K562 (cell line): ENCODE measurements at regions not wholly inside any gene's neighbourhood (a gene's known extent, or its start where the extent isn't known, plus 50 kb on each side); places are given as distances from the start of the nearest gene placed in this dataset.

Experiments
- ATAC-seq: fragments of 200-7000 bp; cut with Tn5 transposase; 3 replicates; pipeline ENCODE4 v1.9.1; 2020; ENCODE audit warnings: moderate library complexity
- BruUV-seq: library from RNA; stranded (reverse); fragments of 400-500 nt; replicated peaks from 2 replicates; lab custom pipeline; 2021; lab: Mats Ljungman, UMichigan
- CTCF ChIA-PET: fragments of 300-600 bp; formaldehyde crosslinking; extraction: SDS; loops from one replicate; lab custom pipeline; 2021; ENCODE audit warnings: low intra/inter-chr PET ratio; lab: Yijun Ruan, JAX
- POLR2A ChIA-PET: fragments of 300-600, 350-650 bp; sonication (Branson Sonifier 250); formaldehyde crosslinking; extraction: SDS; loops from one replicate; lab custom pipeline; 2021; ENCODE audit warnings: antibody characterized with exemption, inconsistent platforms; lab: Yijun Ruan, JAX
- DNase-seq, 4 experiments: peaks; one replicate each; pipeline versions ENCODE4 v3.0.0 to v3.0.0-alpha.2; 2011 to 2018; ENCODE audit warnings: low spot score in 3 of 4, mixed read lengths in 3 of 4; ENCODE audit errors: extremely low read depth in 1 of 4
- FAIRE-seq: peaks from 2 replicates; lab custom pipeline; 2011; peaks lifted over from hg19 to GRCh38; lab: Jason Lieb, UNC
- H2AFZ ChIP-seq: 2 replicates; pipeline ENCODE4 v1.6.0; 2011; ENCODE audit warnings: low read depth, low read length, control low read depth, inconsistent platforms
- H3K27ac ChIP-seq: fragments of 200-600 bp; 3 replicates; pipeline ENCODE4 v1.8.0; 2011; ENCODE audit warnings: low read depth, mild to moderate bottlenecking, control low read depth, inconsistent platforms, low read length, moderate library complexity, mixed read lengths; ENCODE audit errors: extremely low read depth
- H3K27me3 ChIP-seq, 2 experiments: fragments of 300-600 bp in 1 of 2; 2 replicates in 1 of 2; 3 replicates in 1 of 2; pipeline versions ENCODE4 v1.6.0 to v1.8.0; 2011; ENCODE audit warnings: inconsistent platforms in 2 of 2, low read length in 2 of 2, mild to moderate bottlenecking in 1 of 2, mixed read lengths in 1 of 2, moderate library complexity in 1 of 2; ENCODE audit not compliant: control insufficient read depth in 2 of 2, insufficient read depth in 2 of 2
- H3K36me3 ChIP-seq: fragments of 300-600 bp; 3 replicates; pipeline ENCODE4 v1.8.0; 2011; ENCODE audit warnings: mild to moderate bottlenecking, low read length, inconsistent platforms; ENCODE audit not compliant: control insufficient read depth, insufficient read depth
- H3K4me1 ChIP-seq, 2 experiments: fragments of 200-600 bp in 1 of 2; replicated peaks in 1 of 2; 2 replicates in 1 of 2; 3 replicates in 1 of 2; pipeline versions ENCODE4 v1.5.1 to v1.8.0; 2011; ENCODE audit warnings: inconsistent platforms in 2 of 2, low read length in 2 of 2, mild to moderate bottlenecking in 1 of 2, mixed read lengths in 1 of 2, moderate library complexity in 1 of 2; ENCODE audit not compliant: control insufficient read depth in 2 of 2, insufficient read depth in 2 of 2
- H3K4me2 ChIP-seq: 2 replicates; pipeline ENCODE4 v1.6.1; 2011; ENCODE audit warnings: low read length, control low read depth, inconsistent platforms, mixed read lengths; ENCODE audit not compliant: insufficient read depth
- H3K4me3 ChIP-seq: fragments of 200-600 bp; sonication (generic), shearing (Covaris generic); 2 replicates; pipeline ENCODE4 v1.5.1; 2016; ENCODE audit warnings: control low read depth, inconsistent platforms
- H3K79me2 ChIP-seq: fragments of 200-600 bp; 3 replicates; pipeline ENCODE4 v1.8.0; 2011; ENCODE audit warnings: low read length, inconsistent platforms; ENCODE audit not compliant: control insufficient read depth, insufficient read depth
- H3K9ac ChIP-seq, 2 experiments: 2 replicates each; pipeline versions ENCODE4 v1.6.0 to v1.6.1; 2011; ENCODE audit warnings: low read depth in 2 of 2, low read length in 2 of 2, control low read depth in 1 of 2, inconsistent platforms in 1 of 2, mild to moderate bottlenecking in 1 of 2, mixed read lengths in 1 of 2; ENCODE audit not compliant: insufficient read depth in 1 of 2
- H3K9me1 ChIP-seq: one replicate; pipeline ENCODE4 v1.6.0; 2011; ENCODE audit warnings: inconsistent platforms, mild to moderate bottlenecking, low read length, moderate library complexity; ENCODE audit not compliant: control insufficient read depth, insufficient read depth
- H3K9me3 ChIP-seq: replicated peaks from 2 replicates; pipeline ENCODE4 v1.5.1; 2011; ENCODE audit warnings: low read depth, low read length, inconsistent platforms; ENCODE audit not compliant: control insufficient read depth, insufficient read depth
- H4K20me1 ChIP-seq: replicated peaks from 2 replicates; pipeline ENCODE4 v1.6.1; 2011; ENCODE audit warnings: low read length, inconsistent platforms, mixed read lengths; ENCODE audit not compliant: control insufficient read depth, insufficient read depth
- CBFA2T3 ChIP-seq: fragments of 450-650 bp; IDR thresholded peaks from 2 replicates; pipeline ENCODE4 v1.6.1; 2017
- CBX8 ChIP-seq: fragments of 200-600 bp; sonication (generic); IDR thresholded peaks from 2 replicates; pipeline ENCODE4 v1.6.1; 2012; ENCODE audit warnings: borderline replicate concordance, mixed run types, low read depth, mild to moderate bottlenecking, moderate library complexity, mixed read lengths, low read length, control low read depth, inconsistent platforms; ENCODE audit not compliant: poor library complexity, severe bottlenecking; ENCODE audit errors: extremely low read depth
- MXI1 ChIP-seq: IDR thresholded peaks from 2 replicates; pipeline ENCODE4 v1.6.1; 2011; ENCODE audit warnings: low read depth, mild to moderate bottlenecking, improper control_type of control experiment, low read length
- NR4A1 ChIP-seq, 2 experiments: fragments of 250-450 bp in 1 of 2; fragments of 450-650 bp in 1 of 2; sonication (Bioruptor Pico) in 1 of 2; IDR thresholded peaks; 2 replicates each; pipeline versions ENCODE4 v1.4.0 to v1.6.1; 2016 to 2020; ENCODE audit warnings: mild to moderate bottlenecking in 2 of 2, missing compliant biosample characterization in 1 of 2, missing genetic modification characterization in 1 of 2, moderate library complexity in 1 of 2
- PHF21A ChIP-seq: fragments of 450-650 bp; IDR thresholded peaks from 2 replicates; pipeline ENCODE4 v1.6.1; 2017; ENCODE audit warnings: low read depth, borderline replicate concordance
- TRIM24 ChIP-seq, 2 experiments: fragments of 450-650 bp; IDR thresholded peaks; 2 replicates each; pipeline ENCODE4 v1.6.1; 2016
- ZNF146 ChIP-seq: IDR thresholded peaks from one replicate; pipeline ENCODE4 v1.6.1; 2018; ENCODE audit warnings: missing compliant biosample characterization; ENCODE audit not compliant: unreplicated experiment
- ZNF316 ChIP-seq: fragments of 450-650 bp; IDR thresholded peaks from 2 replicates; pipeline ENCODE4 v1.6.1; 2016
- WGBS: fragments of 100-300 bp; shearing (Covaris generic); methylation state at CpG from one replicate; pipeline ENCODE4 v1.1.6; 2016; ENCODE audit warnings: low coverage, mixed read lengths; ENCODE audit not compliant: insufficient coverage; ENCODE audit errors: missing lambda C conversion rate; 5-methylcytosine and 5-hydroxymethylcytosine counted together
- in situ Hi-C: fragments of 300-500 bp; cut with MboI; formaldehyde crosslinking; loops from 4 replicates; pipeline ENCODE4 v1.15.0; 2018; ENCODE audit warnings: inconsistent platforms, mixed read lengths
- intact Hi-C: fragments of 100-400 bp; cut with micrococcal nuclease; formaldehyde crosslinking; loops from 2 replicates; pipeline ENCODE4 v1.14.2; 2022
- TF ChIP-seq, protein P1 (sequence below): fragments of 250-450 bp; sonication (Bioruptor Pico); IDR thresholded peaks from 2 replicates; pipeline ENCODE4 v1.5.0; 2021; ENCODE audit warnings: mild to moderate bottlenecking, borderline replicate concordance

DNA sequence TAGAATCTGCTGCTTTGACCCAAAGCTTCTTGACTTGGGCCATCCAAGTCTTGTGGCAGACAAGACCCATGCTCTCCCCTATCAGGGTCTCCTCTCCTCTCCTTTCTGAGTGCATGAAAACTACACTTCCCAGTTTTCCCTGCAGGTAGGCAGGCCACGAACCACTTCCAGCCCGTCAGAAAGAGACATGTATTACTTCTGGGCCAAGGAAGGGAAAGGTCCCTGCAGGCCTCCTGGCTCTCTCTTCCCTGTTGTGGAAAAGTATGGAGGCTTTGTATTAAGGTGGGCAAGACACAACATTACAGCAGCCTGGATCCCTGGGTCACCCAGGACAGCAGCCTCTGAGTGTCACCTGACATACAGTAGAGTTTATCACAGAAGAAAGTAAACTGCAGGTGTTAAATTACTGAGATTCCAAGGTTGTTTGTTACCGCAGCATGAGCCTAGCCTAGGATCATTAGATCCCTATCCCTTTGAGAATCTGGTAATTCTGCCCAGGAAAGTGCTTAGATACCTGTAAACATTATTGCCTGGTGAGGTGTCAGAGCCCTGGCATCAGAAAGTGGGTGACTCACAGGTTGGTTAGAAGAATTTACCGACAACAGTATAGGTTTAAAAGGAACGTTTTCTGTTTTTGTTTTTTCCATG is 717.3 kb downstream of the MATN1 start:
- Histone ChIP-seq H3K27ac (no peak overlapping the region), H3K4me3 (no peak overlapping the region), H3K79me2 (no peaks in the 10 kb centered on the region), H3K36me3 (no peaks in the 10 kb centered on the region), H3K4me2 (no peak overlapping the region), H3K9me1 (no peaks in the 10 kb centered on the region), H4K20me1 (no peaks in the 10 kb centered on the region), H2AFZ (no peak overlapping the region), H3K9me3 (no peaks in the 10 kb centered on the region), H3K9ac (no peak overlapping the region), H3K27me3 (no peaks in the 10 kb centered on the region; a peak in 1 of 5 replicates), H3K4me1 (no peaks in the 10 kb centered on the region; a peak in 1 of 5 replicates)
- ChIA-PET CTCF (no interaction called here), POLR2A (interaction anchor here (1.4 kb wide), 1 partner anchor 17 kb away, joined by 3 read pairs; no protein-coding TSS in a partner anchor)
- DNase-seq = no peak
- FAIRE-seq = no peak
- WGBS = 0% methylated on average over 5 of the region's 5 CpGs
- in situ Hi-C loops (no loop called here), intact Hi-C loops (no loop called here)
- ATAC-seq = no peak
- BruUV-seq = no TSS peak
- TF ChIP-seq ZNF316 = no peak
- TF ChIP-seq ZNF146 = no peak
- no peak for TF ChIP-seq MXI1
- TF ChIP-seq TRIM24 (IDR thresholded peaks at IDR 0.05) = no peak
- TF ChIP-seq CBFA2T3 = no peak
- TF ChIP-seq NR4A1 (CRISPR knock-in tag; IDR thresholded peaks at IDR 0.05) = no peak
- no peak for TF ChIP-seq NR4A1 (tag; IDR thresholded peaks at IDR 0.05)
- TF ChIP-seq PHF21A = no peak
- no peak for TF ChIP-seq CBX8
- TF ChIP-seq, protein P1, sequence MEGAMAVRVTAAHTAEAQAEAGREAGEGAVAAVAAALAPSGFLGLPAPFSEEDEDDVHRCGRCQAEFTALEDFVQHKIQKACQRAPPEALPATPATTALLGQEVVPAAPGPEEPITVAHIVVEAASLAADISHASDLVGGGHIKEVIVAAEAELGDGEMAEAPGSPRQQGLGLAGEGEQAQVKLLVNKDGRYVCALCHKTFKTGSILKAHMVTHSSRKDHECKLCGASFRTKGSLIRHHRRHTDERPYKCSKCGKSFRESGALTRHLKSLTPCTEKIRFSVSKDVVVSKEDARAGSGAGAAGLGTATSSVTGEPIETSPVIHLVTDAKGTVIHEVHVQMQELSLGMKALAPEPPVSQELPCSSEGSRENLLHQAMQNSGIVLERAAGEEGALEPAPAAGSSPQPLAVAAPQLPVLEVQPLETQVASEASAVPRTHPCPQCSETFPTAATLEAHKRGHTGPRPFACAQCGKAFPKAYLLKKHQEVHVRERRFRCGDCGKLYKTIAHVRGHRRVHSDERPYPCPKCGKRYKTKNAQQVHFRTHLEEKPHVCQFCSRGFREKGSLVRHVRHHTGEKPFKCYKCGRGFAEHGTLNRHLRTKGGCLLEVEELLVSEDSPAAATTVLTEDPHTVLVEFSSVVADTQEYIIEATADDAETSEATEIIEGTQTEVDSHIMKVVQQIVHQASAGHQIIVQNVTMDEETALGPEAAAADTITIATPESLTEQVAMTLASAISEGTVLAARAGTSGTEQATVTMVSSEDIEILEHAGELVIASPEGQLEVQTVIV (CRISPR knock-in tag) = no peak
